ENCODE measurements at regions not wholly inside any gene's neighbourhood (a gene's known extent, or its start where the extent isn't known, plus 50 kb on each side); places are given as distances from the start of the nearest gene placed in this dataset.

GRCh38 chr5:139740138-139740991, 55.2 kb upstream of the PSD2 start (continued):
- TF ChIP-seq, protein P1, sequence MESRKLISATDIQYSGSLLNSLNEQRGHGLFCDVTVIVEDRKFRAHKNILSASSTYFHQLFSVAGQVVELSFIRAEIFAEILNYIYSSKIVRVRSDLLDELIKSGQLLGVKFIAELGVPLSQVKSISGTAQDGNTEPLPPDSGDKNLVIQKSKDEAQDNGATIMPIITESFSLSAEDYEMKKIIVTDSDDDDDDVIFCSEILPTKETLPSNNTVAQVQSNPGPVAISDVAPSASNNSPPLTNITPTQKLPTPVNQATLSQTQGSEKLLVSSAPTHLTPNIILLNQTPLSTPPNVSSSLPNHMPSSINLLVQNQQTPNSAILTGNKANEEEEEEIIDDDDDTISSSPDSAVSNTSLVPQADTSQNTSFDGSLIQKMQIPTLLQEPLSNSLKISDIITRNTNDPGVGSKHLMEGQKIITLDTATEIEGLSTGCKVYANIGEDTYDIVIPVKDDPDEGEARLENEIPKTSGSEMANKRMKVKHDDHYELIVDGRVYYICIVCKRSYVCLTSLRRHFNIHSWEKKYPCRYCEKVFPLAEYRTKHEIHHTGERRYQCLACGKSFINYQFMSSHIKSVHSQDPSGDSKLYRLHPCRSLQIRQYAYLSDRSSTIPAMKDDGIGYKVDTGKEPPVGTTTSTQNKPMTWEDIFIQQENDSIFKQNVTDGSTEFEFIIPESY (IDR thresholded peaks at IDR 0.05): no peak
- 0 out of 2 replicates have a peak, but pooled peaks have one; percentile 6 for TF ChIP-seq LARP7 (IDR thresholded peaks at IDR 0.05)
- TF ChIP-seq USF1 (IDR thresholded peaks at IDR 0.05; ENCODE audit: borderline replicate concordance, extremely low read length, insufficient read depth, low read depth, low read length): no peak
- TF ChIP-seq RELA (IDR thresholded peaks at IDR 0.05; ENCODE audit: borderline replicate concordance, partially characterized antibody): no peak
- peak; percentile 42; the same call in 1 of the 2 replicates for TF ChIP-seq NR2F1 (conservative IDR thresholded peaks at IDR 0.05)
- no peak; the same call in 1 of the 2 replicates for TF ChIP-seq EED (IDR thresholded peaks at IDR 0.05; ENCODE audit: low read depth)
- no peak for TF ChIP-seq CBX3 (IDR thresholded peaks at IDR 0.05; ENCODE audit: borderline replicate concordance, low read depth)
- no peak for TF ChIP-seq SMC3 (IDR thresholded peaks at IDR 0.05; ENCODE audit: borderline replicate concordance, low read length)
- TF ChIP-seq CREB1 (IDR thresholded peaks at IDR 0.05; ENCODE audit: low read depth): no peak
- TF ChIP-seq, protein P2, sequence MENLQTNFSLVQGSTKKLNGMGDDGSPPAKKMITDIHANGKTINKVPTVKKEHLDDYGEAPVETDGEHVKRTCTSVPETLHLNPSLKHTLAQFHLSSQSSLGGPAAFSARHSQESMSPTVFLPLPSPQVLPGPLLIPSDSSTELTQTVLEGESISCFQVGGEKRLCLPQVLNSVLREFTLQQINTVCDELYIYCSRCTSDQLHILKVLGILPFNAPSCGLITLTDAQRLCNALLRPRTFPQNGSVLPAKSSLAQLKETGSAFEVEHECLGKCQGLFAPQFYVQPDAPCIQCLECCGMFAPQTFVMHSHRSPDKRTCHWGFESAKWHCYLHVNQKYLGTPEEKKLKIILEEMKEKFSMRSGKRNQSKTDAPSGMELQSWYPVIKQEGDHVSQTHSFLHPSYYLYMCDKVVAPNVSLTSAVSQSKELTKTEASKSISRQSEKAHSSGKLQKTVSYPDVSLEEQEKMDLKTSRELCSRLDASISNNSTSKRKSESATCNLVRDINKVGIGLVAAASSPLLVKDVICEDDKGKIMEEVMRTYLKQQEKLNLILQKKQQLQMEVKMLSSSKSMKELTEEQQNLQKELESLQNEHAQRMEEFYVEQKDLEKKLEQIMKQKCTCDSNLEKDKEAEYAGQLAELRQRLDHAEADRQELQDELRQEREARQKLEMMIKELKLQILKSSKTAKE (IDR thresholded peaks at IDR 0.05; ENCODE audit: low read depth, poor library complexity, severe bottlenecking): peak; percentile 82
- TF ChIP-seq, protein P3, sequence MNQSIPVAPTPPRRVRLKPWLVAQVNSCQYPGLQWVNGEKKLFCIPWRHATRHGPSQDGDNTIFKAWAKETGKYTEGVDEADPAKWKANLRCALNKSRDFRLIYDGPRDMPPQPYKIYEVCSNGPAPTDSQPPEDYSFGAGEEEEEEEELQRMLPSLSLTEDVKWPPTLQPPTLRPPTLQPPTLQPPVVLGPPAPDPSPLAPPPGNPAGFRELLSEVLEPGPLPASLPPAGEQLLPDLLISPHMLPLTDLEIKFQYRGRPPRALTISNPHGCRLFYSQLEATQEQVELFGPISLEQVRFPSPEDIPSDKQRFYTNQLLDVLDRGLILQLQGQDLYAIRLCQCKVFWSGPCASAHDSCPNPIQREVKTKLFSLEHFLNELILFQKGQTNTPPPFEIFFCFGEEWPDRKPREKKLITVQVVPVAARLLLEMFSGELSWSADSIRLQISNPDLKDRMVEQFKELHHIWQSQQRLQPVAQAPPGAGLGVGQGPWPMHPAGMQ (IDR thresholded peaks at IDR 0.05; ENCODE audit: borderline replicate concordance): no peak
- no peak for TF ChIP-seq TCF7 (IDR thresholded peaks at IDR 0.05; ENCODE audit: borderline replicate concordance)
- TF ChIP-seq ZNF384 (IDR thresholded peaks at IDR 0.05; ENCODE audit: borderline replicate concordance, low read depth, low read length): no peak
- peak; percentile 58; the same call in 1 of the 2 replicates for TF ChIP-seq ZNF217 (IDR thresholded peaks at IDR 0.05)
- no peak for TF ChIP-seq RCOR1 (conservative IDR thresholded peaks at IDR 0.05; ENCODE audit: low read depth, low read length)
- TF ChIP-seq CREM (IDR thresholded peaks at IDR 0.05; ENCODE audit: low read depth): no peak
- TF ChIP-seq MEF2A (IDR thresholded peaks at IDR 0.05; ENCODE audit: insufficient read depth, low read depth, low read length): no peak
- TF ChIP-seq NKRF (conservative IDR thresholded peaks at IDR 0.05): no peak
- no peak for TF ChIP-seq RB1 (IDR thresholded peaks at IDR 0.05; ENCODE audit: borderline replicate concordance)
- no peak for TF ChIP-seq KAT2A (conservative IDR thresholded peaks at IDR 0.05; ENCODE audit: control insufficient read depth, low read depth, low read length)
- TF ChIP-seq WRNIP1 (IDR thresholded peaks at IDR 0.05; ENCODE audit: borderline replicate concordance, low read depth, low read length): no peak
- TF ChIP-seq MAX (IDR thresholded peaks at IDR 0.05; ENCODE audit: low read depth, low read length): peak; percentile 34; the same call in 1 of the 2 replicates

Data from GM12878 (cell line).